Small intestine (tissue), 7 donors: ENCODE measurements at regions not wholly inside any gene's neighbourhood (a gene's known extent, or its start where the extent isn't known, plus 50 kb on each side); places are given as distances from the start of the nearest gene placed in this dataset.

Source experiments
- DNase-seq, 2 donors: peaks; one replicate each; pipeline versions ENCODE4 v3.0.0 to v3.0.0-alpha.2; 2013
- FAIRE-seq: peaks from 2 replicates; lab custom pipeline; 2012; peaks lifted over from hg19 to GRCh38; lab: Jason Lieb, UNC
- H3K27ac ChIP-seq, 3 donors: one replicate each; pipeline ENCODE4 v1.5.1; 2013; ENCODE audit warnings: low read length in 2 of 3, mild to moderate bottlenecking in 2 of 3, control low read depth in 1 of 3, inconsistent platforms in 1 of 3, low read depth in 1 of 3, moderate library complexity in 1 of 3
- H3K27me3 ChIP-seq, 3 donors: one replicate each; pipeline ENCODE4 v1.6.1; 2013; ENCODE audit warnings: low read length in 3 of 3, inconsistent platforms in 1 of 3; ENCODE audit not compliant: control insufficient read depth in 3 of 3, insufficient read depth in 3 of 3
- H3K36me3 ChIP-seq, 3 donors: one replicate each; pipeline ENCODE4 v1.6.1; 2013; ENCODE audit warnings: low read length in 3 of 3, inconsistent platforms in 1 of 3, low read depth in 1 of 3, mild to moderate bottlenecking in 1 of 3, moderate library complexity in 1 of 3; ENCODE audit not compliant: control insufficient read depth in 3 of 3, insufficient read depth in 2 of 3
- H3K4me1 ChIP-seq, 3 donors: one replicate each; pipeline ENCODE4 v1.6.1; 2013; ENCODE audit warnings: low read length in 2 of 3, inconsistent platforms in 1 of 3, low read depth in 1 of 3, mild to moderate bottlenecking in 1 of 3, moderate library complexity in 1 of 3; ENCODE audit not compliant: control insufficient read depth in 3 of 3, insufficient read depth in 2 of 3
- H3K4me3 ChIP-seq, 3 donors: one replicate each; pipeline ENCODE4 v1.5.1; 2013; ENCODE audit warnings: low read length in 3 of 3, control low read depth in 1 of 3, inconsistent platforms in 1 of 3, low read depth in 1 of 3, mild to moderate bottlenecking in 1 of 3, moderate library complexity in 1 of 3
- H3K9me3 ChIP-seq, 2 donors: one replicate each; pipeline ENCODE4 v1.6.1; 2013; ENCODE audit warnings: low read depth in 1 of 2, low read length in 1 of 2; ENCODE audit not compliant: control insufficient read depth in 2 of 2, insufficient read depth in 1 of 2
- WGBS, 3 donors: extraction: QIAGEN DNeasy Blood & Tissue Kit; methylation state at CpG; one replicate each; pipeline ENCODE4 v1.1.7; 2013; 5-methylcytosine and 5-hydroxymethylcytosine counted together
- donor health status: healthy with polysubstance abuse.
- donor health status: control.
- donor health status: control.
- donor health status: Bipolar disorder and iron deficiency.
- donor health status: healthy.

- WGBS, 3 donors: 76 to 85% (median 79%) methylated on average over 5 of the region's 5 CpGs
- H3K27me3 ChIP-seq: no peaks in the 10 kb centered on the region
- FAIRE-seq: no peak
Measured at GRCh38 chr12:114996382-114996781, 312.4 kb upstream of the TBX3 start.

GRCh38 chr12:114995891-114996290, 311.9 kb upstream of the TBX3 start:
- no peak overlapping the region for H3K4me3 ChIP-seq
- no peak for FAIRE-seq
- H3K4me1 ChIP-seq: no peaks in the 10 kb centered on the region
- peaks cover 0 to 7% of the 10 kb centered on the region in 2 donors for H3K9me3 ChIP-seq
- H3K27ac ChIP-seq: no peak overlapping the region
- DNase-seq: no peak
- no peaks in the 10 kb centered on the region for H3K36me3 ChIP-seq
- 66 to 83% (median 71%) methylated on average over 2 of the region's 2 CpGs for WGBS, 3 donors
- no peaks in the 10 kb centered on the region for H3K27me3 ChIP-seq

More at GRCh38 chr12:114996382-114996781, 312.4 kb upstream of the TBX3 start:
- H3K4me3 ChIP-seq: no peak overlapping the region
- H3K4me1 ChIP-seq: peaks cover 0 to under 1% (median 0%) of the 10 kb centered on the region in 3 donors
- H3K36me3 ChIP-seq: no peaks in the 10 kb centered on the region
- H3K27ac ChIP-seq: no peak overlapping the region
- H3K9me3 ChIP-seq: peaks cover 0 to 7% of the 10 kb centered on the region in 2 donors
- DNase-seq: no peak

DNA sequence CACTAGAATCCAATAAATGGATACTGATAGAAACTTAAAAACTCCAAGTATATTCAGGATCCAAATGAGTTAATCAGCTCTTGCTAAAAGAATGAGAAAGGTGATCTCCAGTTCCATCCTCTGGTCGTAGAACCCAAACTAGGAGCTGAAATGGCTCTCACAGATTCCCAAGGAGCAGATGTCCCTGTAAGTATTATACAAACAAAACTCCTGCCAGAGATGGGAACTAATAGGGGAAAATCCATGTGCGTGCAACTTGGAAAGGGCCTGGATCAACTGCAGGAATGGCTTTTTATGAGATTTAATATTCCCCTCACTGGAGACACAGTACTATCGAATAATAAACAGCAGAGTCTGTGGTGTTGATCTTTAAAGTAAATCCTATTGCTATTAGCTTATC, 309.2 kb upstream of the TBX3 start:
- FAIRE-seq (no peak), DNase-seq (peak; percentile 21 to 25)
- Histone ChIP-seq H3K4me3 (no peak overlapping the region), H3K27ac (no peak overlapping the region), H3K36me3 (no peaks in the 10 kb centered on the region), H3K27me3 (no peaks in the 10 kb centered on the region), H3K9me3 (peaks cover 0 to 7% of the 10 kb centered on the region in 2 donors), H3K4me1 (no peaks in the 10 kb centered on the region)
- 14 to 32% (median 20%) methylated on average over 3 of the region's 3 CpGs for WGBS, 3 donors

DNA sequence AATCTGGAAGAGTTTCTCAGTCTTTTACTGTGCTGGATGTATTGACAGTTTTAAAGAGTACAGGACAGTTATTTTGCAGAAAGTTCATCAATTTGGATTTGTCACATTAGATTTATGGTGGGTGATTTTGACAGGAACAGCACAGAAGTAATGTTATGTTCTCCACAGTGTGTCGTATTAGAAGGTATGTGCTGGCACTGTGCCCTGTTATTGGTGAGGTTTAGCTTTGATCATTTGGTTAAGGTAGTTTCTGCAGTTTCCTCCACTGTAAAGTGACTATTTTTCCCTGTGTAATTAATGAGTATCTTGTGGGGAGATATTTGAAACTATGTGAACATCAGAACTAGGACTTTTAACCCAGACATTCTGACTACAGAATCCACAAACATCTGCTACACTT, 308.5 kb upstream of the TBX3 start:
- DNase-seq (peak in 1 of 2 donors; percentile 17), FAIRE-seq (no peak)
- Histone ChIP-seq H3K36me3 (no peaks in the 10 kb centered on the region), H3K4me1 (no peaks in the 10 kb centered on the region), H3K27ac (no peak overlapping the region), H3K4me3 (no peak overlapping the region), H3K27me3 (no peaks in the 10 kb centered on the region), H3K9me3 (peaks cover 0 to 7% of the 10 kb centered on the region in 2 donors)
- WGBS, 3 donors: 6 to 39% (median 37%) methylated on average over 1 of the region's 1 CpG

DNA sequence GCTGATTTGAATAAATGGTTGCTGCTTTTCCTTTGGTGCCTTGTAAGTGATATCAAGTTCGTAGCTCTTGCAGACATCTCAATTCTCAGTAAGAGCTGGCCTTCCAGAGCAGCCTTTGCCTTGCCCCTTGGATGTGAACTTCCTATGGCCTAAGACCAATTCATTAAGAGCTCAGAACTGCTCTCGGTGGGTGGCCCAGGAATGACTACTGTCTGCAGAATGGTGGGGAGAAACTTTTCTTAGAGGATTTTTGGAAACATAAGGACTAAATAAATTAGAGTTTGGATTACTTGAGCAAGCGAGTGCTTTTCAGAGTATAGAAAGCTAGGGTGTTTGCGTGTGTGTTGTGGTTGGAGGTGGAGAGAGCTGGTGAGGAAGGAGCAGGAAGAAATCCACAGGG, 306.4 kb upstream of the TBX3 start:
- Histone ChIP-seq H3K4me3 (no peak overlapping the region), H3K27ac (no peak overlapping the region), H3K4me1 (no peaks in the 10 kb centered on the region), H3K9me3 (no peaks in the 10 kb centered on the region), H3K36me3 (no peaks in the 10 kb centered on the region), H3K27me3 (no peaks in the 10 kb centered on the region)
- FAIRE-seq: no peak
- WGBS, 3 donors: 71 to 90% (median 78%) methylated on average over 4 of the region's 4 CpGs
- DNase-seq: no peak

- WGBS, 3 donors: 85 to 97% (median 87%) methylated on average over 1 of the region's 1 CpG
- Histone ChIP-seq H3K9me3 (peaks cover 0 to 5% of the 10 kb centered on the region in 2 donors), H3K27me3 (no peaks in the 10 kb centered on the region), H3K4me3 (no peak overlapping the region), H3K36me3 (no peaks in the 10 kb centered on the region), H3K4me1 (no peaks in the 10 kb centered on the region), H3K27ac (no peak overlapping the region)
- FAIRE-seq: no peak
- DNase-seq: no peak
Measured at GRCh38 chr12:114986849-114987248, 302.9 kb upstream of the TBX3 start.

GRCh38 chr12:114986178-114986714, 302.3 kb upstream of the TBX3 start:
- H3K9me3 ChIP-seq: peaks cover 0 to 5% of the 10 kb centered on the region in 2 donors
- no peak overlapping the region for H3K27ac ChIP-seq
- no peak for DNase-seq
- H3K4me3 ChIP-seq: no peak overlapping the region
- H3K27me3 ChIP-seq: no peaks in the 10 kb centered on the region
- FAIRE-seq: no peak
- no peaks in the 10 kb centered on the region for H3K36me3 ChIP-seq
- H3K4me1 ChIP-seq: no peaks in the 10 kb centered on the region

DNA sequence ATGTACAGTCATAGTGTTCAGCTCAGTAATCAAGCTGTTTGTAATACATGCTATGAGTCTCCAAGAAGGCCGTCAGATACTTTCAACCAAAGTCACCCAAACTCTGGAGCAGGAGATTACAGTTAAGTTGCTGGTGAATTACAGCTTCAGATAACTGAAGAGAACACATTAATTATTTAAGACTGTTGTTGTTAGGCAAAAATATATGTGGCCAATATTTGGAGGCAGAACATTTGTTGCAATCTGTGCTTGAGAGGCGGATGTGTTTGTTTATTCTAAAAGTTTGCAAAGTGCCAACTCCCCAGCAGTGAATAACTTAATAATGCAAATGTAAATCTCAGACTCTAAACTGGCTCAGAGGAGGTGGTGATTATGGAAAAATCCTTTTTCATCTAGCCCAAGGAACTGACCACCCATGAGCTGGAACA, 300.7 kb upstream of the TBX3 start:
- Histone ChIP-seq H3K4me3 (no peak overlapping the region), H3K27me3 (no peaks in the 10 kb centered on the region), H3K4me1 (no peaks in the 10 kb centered on the region), H3K36me3 (no peaks in the 10 kb centered on the region), H3K9me3 (peaks cover 0 to 5% of the 10 kb centered on the region in 2 donors), H3K27ac (peak overlapping the region in 1 of 3 donors; percentile 17)
- 68 to 87% (median 86%) methylated on average over 2 of the region's 2 CpGs for WGBS, 3 donors
- DNase-seq (no peak), FAIRE-seq (no peak)

- H3K27ac ChIP-seq: no peak overlapping the region
- DNase-seq (peak in 1 of 2 donors; percentile 14), FAIRE-seq (no peak)
- H3K27me3 ChIP-seq: no peaks in the 10 kb centered on the region
- 61 to 66% (median 64%) methylated on average over 2 of the region's 2 CpGs for WGBS, 3 donors
- peaks cover 0 to 5% of the 10 kb centered on the region in 2 donors for H3K9me3 ChIP-seq
- H3K4me3 ChIP-seq: no peak overlapping the region
- H3K36me3 ChIP-seq: no peaks in the 10 kb centered on the region
- no peaks in the 10 kb centered on the region for H3K4me1 ChIP-seq
Measured at GRCh38 chr12:114982760-114983159, 298.8 kb upstream of the TBX3 start.
